GM12891 (cell line): ENCODE measurements at regions not wholly inside any gene's neighbourhood (a gene's known extent, or its start where the extent isn't known, plus 50 kb on each side); places are given as distances from the start of the nearest gene placed in this dataset.

Experiments used
- PAX5 ChIP-seq: IDR thresholded peaks from 2 replicates; pipeline ENCODE4 v1.6.1; 2011; ENCODE audit warnings: low read length, moderate library complexity, mild to moderate bottlenecking; ENCODE audit not compliant: insufficient read depth, severe bottlenecking
- POLR2A ChIP-seq: IDR thresholded peaks from 2 replicates; pipeline ENCODE4 v1.6.1; 2011; ENCODE audit warnings: low read depth, low read length, control low read depth
- POLR2AphosphoS5 ChIP-seq: IDR thresholded peaks from 2 replicates; pipeline ENCODE4 v1.6.1; 2011; ENCODE audit warnings: low read depth, low read length, control low read depth

- TF ChIP-seq POLR2A (no peak), POLR2AphosphoS5 (no peak), PAX5 (no peak)
Observed at GRCh38 chr6:40825102-40825501, 213.9 kb downstream of the UNC5CL start.
